Pancreas (tissue), 10 donors: ENCODE measurements at regions not wholly inside any gene's neighbourhood (a gene's known extent, or its start where the extent isn't known, plus 50 kb on each side); places are given as distances from the start of the nearest gene placed in this dataset.

ENCODE experiments used
- ATAC-seq, 4 donors: fragments of 200-7000 bp; cut with Tn5 transposase; one replicate each; pipeline versions ENCODE4 v1.8.0 to v1.9.1; 2020; ENCODE audit warnings: mild to moderate bottlenecking in 4 of 4, moderate library complexity in 4 of 4
- DNase-seq, 6 donors: peaks; one replicate each; pipeline ENCODE4 v3.0.0-alpha.2; 2020
- FAIRE-seq: peaks from 2 replicates; lab custom pipeline; 2012; peaks lifted over from hg19 to GRCh38; lab: Jason Lieb, UNC
- H3K27ac ChIP-seq, 4 donors: fragments of 200-600 bp; sonication (generic); 1 replicate in 3 of 4; 2 replicates in 1 of 4; pipeline versions ENCODE4 v1.5.0 to v1.8.0; 2020
- H3K27me3 ChIP-seq, 4 donors: fragments of 200-600 bp; one replicate each; pipeline ENCODE4 v1.8.0; 2021
- H3K36me3 ChIP-seq, 3 donors: fragments of 200-600 bp; sonication (generic) in 1 of 3; one replicate each; pipeline versions ENCODE4 v1.5.0 to v1.8.0; 2020 to 2021
- H3K4me1 ChIP-seq, 3 donors: fragments of 200-600 bp; one replicate each; pipeline ENCODE4 v1.8.0; 2021
- H3K4me3 ChIP-seq, 4 donors: fragments of 200-600 bp; sonication (generic) in 2 of 4; one replicate each; pipeline versions ENCODE4 v1.5.0 to v1.8.0; 2020 to 2021
- H3K9me3 ChIP-seq, 4 donors: fragments of 200-600 bp; one replicate each; pipeline ENCODE4 v1.8.0; 2021
- WGBS, 2 donors: extraction: QIAGEN DNeasy Blood & Tissue Kit; methylation state at CpG; one replicate each; pipeline ENCODE4 v1.1.7; 2013; 5-methylcytosine and 5-hydroxymethylcytosine counted together
- intact Hi-C, 3 donors: fragments of 100-400 bp; cut with DNase I; formaldehyde crosslinking; loops; one replicate each; pipeline versions ENCODE4 v1.11.1 to v1.14.2; 2022
- TF ChIP-seq, protein P1 (sequence below), 4 donors: fragments of 200-600 bp; sonication (generic) in 3 of 4; IDR thresholded peaks; one replicate each; pipeline versions ENCODE4 v1.5.0 to v1.8.0; 2021; ENCODE audit warnings: antibody characterized with exemption in 4 of 4
- donor health status: healthy with polysubstance abuse.
- donor health status: DM: no; HTN: no; CAD: no; lungs with moderate emphysema.
- donor health status: DM: no; HTN: no; CAD: no.
- donor health status: control.
- donor health status: control.
- donor health status: Bipolar disorder and iron deficiency.
- donor health status: DM: yes; HTN: yes; CAD: no.
- donor health status: DM: no; HTN: no; CAD: no.
- donor health status: DM: no; HTN: no; CAD: no.
- donor health status: DM: yes; HTN: yes; CAD: no.

DNA sequence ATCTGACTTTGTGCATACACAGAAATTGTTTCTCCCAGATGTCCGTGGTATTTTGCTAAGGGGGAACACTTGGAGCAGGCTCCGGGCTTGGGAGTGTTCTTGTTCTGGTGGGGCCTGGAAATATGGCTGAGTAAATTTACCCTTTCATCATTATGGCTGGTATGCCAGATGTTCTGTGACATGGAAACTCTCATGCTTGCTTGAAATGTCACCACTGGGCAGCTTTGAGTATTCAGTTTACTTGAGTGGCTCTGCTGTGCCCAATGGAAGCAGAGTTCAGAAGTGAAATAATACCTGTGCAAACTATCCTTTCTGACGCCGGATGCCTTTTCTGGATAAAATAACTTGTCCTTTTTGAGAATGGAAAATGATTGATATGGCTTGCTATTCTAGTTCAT is 283.6 kb upstream of the TPM1 start:
- FAIRE-seq (no peak), ATAC-seq (peak; percentile 58 to 69 (median 64)), DNase-seq (peak in 3 of 6 donors; percentile 21 to 36 (median 29))
- Histone ChIP-seq H3K27ac (peak overlapping the region; percentile 44 to 83 (median 70)), H3K27me3 (no peaks in the 10 kb centered on the region), H3K36me3 (peaks cover 0 to 3% (median 0%) of the 10 kb centered on the region in 3 donors), H3K9me3 (no peaks in the 10 kb centered on the region), H3K4me1 (peaks cover 14 to 37% (median 35%) of the 10 kb centered on the region in 3 donors), H3K4me3 (no peak overlapping the region)
- intact Hi-C loops = no loop called here
- TF ChIP-seq, protein P1, sequence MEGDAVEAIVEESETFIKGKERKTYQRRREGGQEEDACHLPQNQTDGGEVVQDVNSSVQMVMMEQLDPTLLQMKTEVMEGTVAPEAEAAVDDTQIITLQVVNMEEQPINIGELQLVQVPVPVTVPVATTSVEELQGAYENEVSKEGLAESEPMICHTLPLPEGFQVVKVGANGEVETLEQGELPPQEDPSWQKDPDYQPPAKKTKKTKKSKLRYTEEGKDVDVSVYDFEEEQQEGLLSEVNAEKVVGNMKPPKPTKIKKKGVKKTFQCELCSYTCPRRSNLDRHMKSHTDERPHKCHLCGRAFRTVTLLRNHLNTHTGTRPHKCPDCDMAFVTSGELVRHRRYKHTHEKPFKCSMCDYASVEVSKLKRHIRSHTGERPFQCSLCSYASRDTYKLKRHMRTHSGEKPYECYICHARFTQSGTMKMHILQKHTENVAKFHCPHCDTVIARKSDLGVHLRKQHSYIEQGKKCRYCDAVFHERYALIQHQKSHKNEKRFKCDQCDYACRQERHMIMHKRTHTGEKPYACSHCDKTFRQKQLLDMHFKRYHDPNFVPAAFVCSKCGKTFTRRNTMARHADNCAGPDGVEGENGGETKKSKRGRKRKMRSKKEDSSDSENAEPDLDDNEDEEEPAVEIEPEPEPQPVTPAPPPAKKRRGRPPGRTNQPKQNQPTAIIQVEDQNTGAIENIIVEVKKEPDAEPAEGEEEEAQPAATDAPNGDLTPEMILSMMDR (IDR thresholded peaks at IDR 0.05) = no peak
- WGBS, 2 donors = 24 to 31% methylated on average over 4 of the region's 4 CpGs

DNA sequence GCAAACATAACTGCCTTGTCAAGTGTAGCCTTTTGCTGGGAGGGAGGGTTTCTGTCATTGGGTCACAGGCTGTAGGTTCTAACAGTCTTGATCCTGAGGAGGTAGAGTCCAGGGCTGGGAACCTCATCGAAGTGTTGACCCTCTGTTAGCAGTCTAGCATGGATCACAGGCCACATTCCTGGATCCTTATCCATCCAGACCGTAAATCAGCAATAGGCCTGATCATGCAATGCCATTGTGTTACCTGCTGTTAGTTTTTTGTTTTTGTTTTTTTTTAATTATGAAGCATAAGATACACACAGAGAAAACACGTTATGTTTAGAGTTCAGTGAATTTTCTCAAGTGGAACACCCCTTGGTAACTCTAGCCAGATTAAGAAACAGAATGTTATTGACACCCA is 282.0 kb upstream of the TPM1 start:
- H3K4me1 ChIP-seq = peaks cover 14 to 37% (median 35%) of the 10 kb centered on the region in 3 donors
- H3K36me3 ChIP-seq = peaks cover 0 to 3% (median 0%) of the 10 kb centered on the region in 3 donors
- FAIRE-seq = no peak

DNA sequence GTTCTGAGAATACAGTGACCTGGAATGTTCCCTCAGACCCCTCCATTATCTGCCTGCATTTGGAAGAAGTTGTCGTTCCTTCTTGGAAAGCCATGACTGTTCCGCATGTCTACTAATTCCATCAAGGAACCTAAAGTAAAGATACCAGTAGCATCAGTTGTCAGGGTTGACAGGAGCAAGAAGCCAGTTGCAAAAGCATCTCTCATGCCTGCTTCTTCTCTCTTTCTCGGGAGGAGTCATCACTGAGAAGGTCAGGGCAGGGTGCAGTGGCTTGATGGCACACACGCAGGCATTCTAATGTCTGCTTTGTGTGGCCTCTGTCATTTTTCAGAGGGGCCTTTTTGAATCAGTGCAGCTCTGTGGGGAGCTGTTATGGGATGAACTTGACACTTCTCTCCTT is 276.6 kb upstream of the TPM1 start:
- WGBS, 2 donors = 86 to 92% methylated on average over 4 of the region's 4 CpGs
- H3K4me1 ChIP-seq = no peaks in the 10 kb centered on the region
- no peaks in the 10 kb centered on the region for H3K9me3 ChIP-seq
- DNase-seq (no peak), FAIRE-seq (no peak), ATAC-seq (no peak)
- H3K27me3 ChIP-seq = no peaks in the 10 kb centered on the region
- no peak overlapping the region for H3K4me3 ChIP-seq
- peaks cover 0 to 3% (median 0%) of the 10 kb centered on the region in 3 donors for H3K36me3 ChIP-seq
- H3K27ac ChIP-seq = no peak overlapping the region
- TF ChIP-seq, protein P1 (IDR thresholded peaks at IDR 0.05) = no peak
- intact Hi-C loops = no loop called here

More for the DNA sequence above, 282.0 kb upstream of the TPM1 start:
- TF ChIP-seq, protein P1 (IDR thresholded peaks at IDR 0.05) = no peak
- DNase-seq (no peak), ATAC-seq (no peak)
- no peak overlapping the region for H3K4me3 ChIP-seq
- no peak overlapping the region for H3K27ac ChIP-seq
- no peaks in the 10 kb centered on the region for H3K27me3 ChIP-seq
- 41 to 42% methylated on average over 3 of the region's 3 CpGs for WGBS, 2 donors
- intact Hi-C loops = no loop called here
- H3K9me3 ChIP-seq = no peaks in the 10 kb centered on the region

DNA sequence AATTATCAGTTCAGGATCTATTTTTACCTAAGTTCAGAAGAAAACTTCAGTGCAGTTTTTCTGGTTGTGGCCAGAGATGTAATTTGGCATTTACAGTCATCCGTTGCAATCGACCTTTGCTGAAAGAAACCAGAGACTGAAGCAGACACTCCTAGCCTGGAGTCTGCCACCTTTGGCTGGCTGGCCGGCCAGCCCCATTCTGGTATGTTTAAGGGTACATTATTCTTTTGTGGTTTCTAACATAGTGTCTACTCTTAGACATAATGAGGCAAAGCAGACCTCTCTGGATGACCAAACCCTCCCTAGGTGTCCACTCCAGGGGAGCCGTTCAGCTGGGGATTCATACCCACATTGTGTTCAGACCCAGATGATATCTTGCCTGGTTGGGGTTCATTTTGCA is 275.9 kb upstream of the TPM1 start:
- H3K27me3 ChIP-seq = no peaks in the 10 kb centered on the region
- no peak overlapping the region for H3K27ac ChIP-seq
- H3K9me3 ChIP-seq = no peaks in the 10 kb centered on the region
- TF ChIP-seq, protein P1 (IDR thresholded peaks at IDR 0.05) = no peak
- no peak overlapping the region for H3K4me3 ChIP-seq
- no peaks in the 10 kb centered on the region for H3K4me1 ChIP-seq
- peaks cover 0 to 3% (median 0%) of the 10 kb centered on the region in 3 donors for H3K36me3 ChIP-seq
- intact Hi-C loops = no loop called here
- no peak for FAIRE-seq
- DNase-seq = no peak
- ATAC-seq = no peak
- WGBS, 2 donors = 79 to 82% methylated on average over 4 of the region's 4 CpGs

DNA sequence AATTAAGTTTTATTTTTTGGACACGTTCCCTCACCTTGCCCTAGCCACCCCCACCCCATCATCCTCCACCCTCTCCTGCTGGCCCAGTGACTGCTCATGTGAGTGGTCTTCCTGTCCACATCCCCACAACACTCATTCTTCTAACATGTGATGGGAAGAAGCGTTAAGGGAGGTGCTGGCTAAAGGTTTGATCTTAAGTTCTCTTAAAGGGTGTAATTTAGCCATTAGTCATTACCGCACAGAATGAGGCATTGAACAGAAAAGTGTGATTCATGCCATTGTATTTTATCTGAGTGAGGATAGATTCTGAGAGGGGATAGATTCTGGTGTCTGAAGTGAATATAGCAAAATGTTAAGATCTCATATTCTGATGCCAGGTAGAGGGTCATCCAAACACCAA is 272.9 kb upstream of the TPM1 start:
- Histone ChIP-seq H3K27me3 (no peaks in the 10 kb centered on the region), H3K36me3 (no peaks in the 10 kb centered on the region), H3K9me3 (no peaks in the 10 kb centered on the region), H3K4me1 (no peaks in the 10 kb centered on the region), H3K4me3 (no peak overlapping the region), H3K27ac (no peak overlapping the region)
- ATAC-seq (no peak), DNase-seq (no peak), FAIRE-seq (no peak)
- WGBS, 2 donors = 89 to 93% methylated on average over 3 of the region's 3 CpGs
- TF ChIP-seq, protein P1 (IDR thresholded peaks at IDR 0.05) = no peak
- intact Hi-C loops = no loop called here
